IMR-90 (cell line): ENCODE measurements at regions not wholly inside any gene's neighbourhood (a gene's known extent, or its start where the extent isn't known, plus 50 kb on each side); places are given as distances from the start of the nearest gene placed in this dataset.

ENCODE experiments used
- ATAC-seq: fragments of 200-7000 bp; cut with Tn5 transposase; 2 replicates; pipeline ENCODE4 v1.9.1; 2020; ENCODE audit warnings: low read depth, mild to moderate bottlenecking, moderate library complexity
- BruUV-seq: library from RNA; stranded (reverse); fragments of 400-500 nt; replicated peaks from 2 replicates; lab custom pipeline; 2021; lab: Mats Ljungman, UMichigan
- CTCF ChIA-PET: fragments of 300-600 bp; formaldehyde crosslinking; extraction: SDS; loops from one replicate; lab custom pipeline; 2021; ENCODE audit warnings: antibody characterized with exemption; lab: Yijun Ruan, JAX
- POLR2A ChIA-PET: fragments of 300-600 bp; sonication (Branson Sonifier 250); formaldehyde crosslinking; loops from one replicate; lab custom pipeline; 2022; ENCODE audit warnings: antibody characterized with exemption; ENCODE audit not compliant: unreplicated experiment; lab: Charles Lee
- DNase-seq: peaks from one replicate; pipeline ENCODE4 v3.0.0; 2013
- H2AFZ ChIP-seq: replicated peaks from 2 replicates; pipeline ENCODE3; 2013; ENCODE audit warnings: low read length, mild to moderate bottlenecking; ENCODE audit not compliant: poor library complexity
- H2AK5ac ChIP-seq: 2 replicates; pipeline ENCODE4 v1.6.1; 2013; ENCODE audit warnings: low read depth, low read length, inconsistent platforms
- H2AK9ac ChIP-seq: replicated peaks from 2 replicates; pipeline ENCODE3; 2013; ENCODE audit warnings: mild to moderate bottlenecking, low read depth, low read length, moderate library complexity; ENCODE audit not compliant: poor library complexity
- H2BK120ac ChIP-seq: 2 replicates; pipeline ENCODE4 v1.6.1; 2013; ENCODE audit warnings: low read depth, low read length, inconsistent platforms
- H2BK15ac ChIP-seq: 3 replicates; pipeline ENCODE4 v1.6.1; 2013; ENCODE audit warnings: low read depth, low read length, inconsistent platforms
- H2BK20ac ChIP-seq: 2 replicates; pipeline ENCODE4 v1.6.1; 2013; ENCODE audit warnings: low read depth, mild to moderate bottlenecking, inconsistent platforms, low read length, moderate library complexity
- H2BK5ac ChIP-seq: 2 replicates; pipeline ENCODE4 v1.6.1; 2013; ENCODE audit warnings: mild to moderate bottlenecking, low read depth, low read length, inconsistent platforms; ENCODE audit not compliant: poor library complexity, severe bottlenecking
- H3K14ac ChIP-seq: replicated peaks from 2 replicates; pipeline ENCODE4 v1.6.1; 2013; ENCODE audit warnings: low read depth, low read length, inconsistent platforms
- H3K18ac ChIP-seq: 2 replicates; pipeline ENCODE4 v1.6.1; 2013; ENCODE audit warnings: low read depth, low read length, control low read depth
- H3K23ac ChIP-seq: 2 replicates; pipeline ENCODE4 v1.6.1; 2013; ENCODE audit warnings: low read depth, low read length, inconsistent platforms
- H3K27ac ChIP-seq: 2 replicates; pipeline ENCODE4 v1.5.1; 2013; ENCODE audit warnings: mild to moderate bottlenecking, control low read depth, low read length; ENCODE audit not compliant: insufficient read depth
- H3K27me3 ChIP-seq: 2 replicates; pipeline ENCODE4 v1.6.1; 2013; ENCODE audit warnings: low read length; ENCODE audit not compliant: control insufficient read depth, insufficient read depth
- H3K36me3 ChIP-seq: 2 replicates; pipeline ENCODE4 v1.6.1; 2013; ENCODE audit warnings: low read length, mixed read lengths; ENCODE audit not compliant: control insufficient read depth, insufficient read depth
- H3K4ac ChIP-seq: 2 replicates; pipeline ENCODE4 v1.6.1; 2013; ENCODE audit warnings: low read depth, low read length, inconsistent platforms
- H3K4me1 ChIP-seq: 2 replicates; pipeline ENCODE4 v1.6.1; 2013; ENCODE audit warnings: low read length, mixed read lengths; ENCODE audit not compliant: control insufficient read depth, insufficient read depth
- H3K4me2 ChIP-seq: 2 replicates; pipeline ENCODE4 v1.6.1; 2013; ENCODE audit warnings: low read depth, mild to moderate bottlenecking, control low read depth, low read length, moderate library complexity
- H3K4me3 ChIP-seq: 2 replicates; pipeline ENCODE4 v1.5.1; 2013; ENCODE audit warnings: low read depth, mild to moderate bottlenecking, control low read depth, low read length, moderate library complexity; ENCODE audit not compliant: insufficient read depth
- H3K56ac ChIP-seq: 2 replicates; pipeline ENCODE4 v1.6.1; 2013; ENCODE audit warnings: low read length, inconsistent platforms; ENCODE audit not compliant: insufficient read depth; ENCODE audit errors: extremely low read depth
- H3K79me1 ChIP-seq, 2 experiments: 2 replicates each; pipeline ENCODE4 v1.6.1; 2013; ENCODE audit warnings: low read length in 2 of 2, inconsistent platforms in 1 of 2, low read depth in 1 of 2
- H3K9ac ChIP-seq: 2 replicates; pipeline ENCODE4 v1.6.1; 2013; ENCODE audit warnings: low read depth, low read length, control low read depth
- H3K9me1 ChIP-seq: 2 replicates; pipeline ENCODE4 v1.6.1; 2013; ENCODE audit warnings: low read length, inconsistent platforms; ENCODE audit not compliant: insufficient read depth
- H3K9me3 ChIP-seq: 2 replicates; pipeline ENCODE4 v1.6.1; 2013; ENCODE audit warnings: low read length; ENCODE audit not compliant: control insufficient read depth, insufficient read depth
- H4K20me1 ChIP-seq: 2 replicates; pipeline ENCODE4 v1.6.1; 2013; ENCODE audit warnings: low read length, inconsistent platforms; ENCODE audit not compliant: insufficient read depth
- H4K5ac ChIP-seq: 2 replicates; pipeline ENCODE4 v1.6.1; 2013; ENCODE audit warnings: mild to moderate bottlenecking, low read depth, low read length, control low read depth
- H4K8ac ChIP-seq, 2 experiments: 2 replicates each; pipeline ENCODE4 v1.6.1; 2013; ENCODE audit warnings: low read depth in 2 of 2, low read length in 2 of 2, control low read depth in 1 of 2, inconsistent platforms in 1 of 2
- H4K91ac ChIP-seq: 2 replicates; pipeline ENCODE4 v1.6.1; 2013; ENCODE audit warnings: low read depth, low read length, inconsistent platforms; ENCODE audit not compliant: insufficient read depth
- MAZ ChIP-seq: IDR thresholded peaks from 2 replicates; pipeline ENCODE4 v1.6.1; 2012; ENCODE audit warnings: low read depth, mild to moderate bottlenecking, low read length, improper control_type of control experiment, moderate library complexity, borderline replicate concordance
- MXI1 ChIP-seq: IDR thresholded peaks from 2 replicates; pipeline ENCODE4 v1.6.1; 2012; ENCODE audit warnings: low read depth, mild to moderate bottlenecking, low read length, moderate library complexity, borderline replicate concordance
- NFE2L2 ChIP-seq: fragments of 150-350 bp; IDR thresholded peaks from 2 replicates; pipeline ENCODE4 v1.6.1; 2016; ENCODE audit warnings: low read depth, mild to moderate bottlenecking, low read length
- RAD21 ChIP-seq: IDR thresholded peaks from 2 replicates; pipeline ENCODE4 v1.6.1; 2012; ENCODE audit warnings: low read length, improper control_type of control experiment
- RFX5 ChIP-seq: IDR thresholded peaks from 2 replicates; pipeline ENCODE4 v1.8.0; 2012; ENCODE audit warnings: low read depth, mild to moderate bottlenecking, low read length, moderate library complexity
- SMC3 ChIP-seq: fragments of 150-350 bp; IDR thresholded peaks from 2 replicates; pipeline ENCODE4 v1.6.1; 2016; ENCODE audit warnings: low read depth, mild to moderate bottlenecking, antibody characterized with exemption, low read length, moderate library complexity
- WGBS, 2 experiments: methylation state at CpG; one replicate each; pipeline versions ENCODE4 v1.1.5 to v1.1.7; 2013; ENCODE audit warnings: missing lambda C conversion rate in 2 of 2; ENCODE audit not compliant: insufficient read length in 1 of 2; ENCODE audit errors: extremely low coverage in 2 of 2; 5-methylcytosine and 5-hydroxymethylcytosine counted together
- dilution Hi-C: fragments of 300-500 bp; cut with HindIII; formaldehyde crosslinking; loops from one replicate; pipeline ENCODE4 v1.14.3; 2018; ENCODE audit warnings: low sequenced_read_pairs; ENCODE audit not compliant: unreplicated experiment
- in situ Hi-C: fragments of 300-500 bp; cut with MboI; formaldehyde crosslinking; loops from 3 replicates; pipeline ENCODE4 v1.14.3; 2019; ENCODE audit warnings: low sequenced_read_pairs, inconsistent platforms, mixed read lengths
- intact Hi-C: fragments of 100-400 bp; cut with micrococcal nuclease; formaldehyde crosslinking; loops from 2 replicates; pipeline ENCODE4 v1.10.0; 2022

DNA sequence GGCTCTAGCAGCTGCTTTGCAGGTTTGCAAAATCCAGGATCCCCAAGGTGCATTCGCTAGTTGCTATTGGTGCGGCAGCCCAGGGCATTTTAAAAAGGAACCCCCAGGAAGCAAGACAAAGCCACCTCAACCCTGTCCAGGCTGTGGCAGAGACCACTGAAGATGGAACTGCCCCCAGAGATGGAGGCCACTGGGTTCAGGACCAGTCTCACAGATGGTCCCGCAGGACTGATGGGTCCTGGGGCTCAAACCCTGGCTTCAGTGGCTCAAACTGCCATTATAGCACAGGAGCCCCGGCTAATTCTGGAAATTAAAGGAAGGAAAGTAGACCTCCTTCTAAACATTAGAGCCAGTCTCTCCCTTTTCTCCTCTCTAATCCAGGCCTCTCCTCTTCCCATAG, 79.8 kb upstream of the TSPAN11 start:
- BruUV-seq: no TSS peak
- no peak overlapping the region for H3K14ac ChIP-seq
- no peaks in the 10 kb centered on the region for H3K9me1 ChIP-seq
- intact Hi-C loops (loop anchor here (1.0 to 10.0 kb wide), 4 partner anchors 140 to 1542 kb away; no protein-coding TSS in a partner anchor), in situ Hi-C loops (loop anchor here (25.0 kb wide), 1 partner anchor 1759 kb away; no protein-coding TSS in a partner anchor), dilution Hi-C loops (no loop called here)
- no peak overlapping the region for H3K4ac ChIP-seq
- no peak overlapping the region for H2AK5ac ChIP-seq
- no CpG with 5 or more reads among the region's 4 CpGs for WGBS, 2 experiments
- no peak overlapping the region for H4K91ac ChIP-seq
- H3K4me2 ChIP-seq: no peak overlapping the region
- H3K4me1 ChIP-seq: no peaks in the 10 kb centered on the region
- peaks cover 10% of the 10 kb centered on the region for H3K27me3 ChIP-seq
- H3K9me3 ChIP-seq: no peaks in the 10 kb centered on the region
- DNase-seq: no peak
- TF ChIP-seq MXI1 (no peak), MAZ (no peak), SMC3 (no peak), RAD21 (no peak), RFX5 (no peak), NFE2L2 (no peak)
- no peaks in the 10 kb centered on the region for H4K20me1 ChIP-seq
- POLR2A ChIA-PET: no interaction called here
- no peak overlapping the region for H3K23ac ChIP-seq
- no peaks in the 10 kb centered on the region for H3K36me3 ChIP-seq
- ATAC-seq: no peak
- no peak overlapping the region for H4K8ac ChIP-seq
- CTCF ChIA-PET: interaction anchor here (0.8 kb wide), 2 partner anchors 425 to 1538 kb away, joined by 3 read pairs; no protein-coding TSS in a partner anchor
- H2BK120ac ChIP-seq: no peak overlapping the region
- H4K5ac ChIP-seq: no peak overlapping the region
- no peak overlapping the region for H3K9ac ChIP-seq
- no peak overlapping the region for H2BK20ac ChIP-seq
- H2BK15ac ChIP-seq: no peak overlapping the region
- no peaks in the 10 kb centered on the region for H3K79me1 ChIP-seq
- H2BK5ac ChIP-seq: no peak overlapping the region
- no peak overlapping the region for H3K4me3 ChIP-seq
- H2AK9ac ChIP-seq: no peak overlapping the region
- no peak overlapping the region for H3K56ac ChIP-seq
- no peak overlapping the region for H2AFZ ChIP-seq
- H3K27ac ChIP-seq: no peak overlapping the region
- no peak overlapping the region for H3K18ac ChIP-seq
